VCaP (cell line): ENCODE measurements at regions not wholly inside any gene's neighbourhood (a gene's known extent, or its start where the extent isn't known, plus 50 kb on each side); places are given as distances from the start of the nearest gene placed in this dataset.

Experiments used
- H3K27ac ChIP-seq: fragments of 450-650 bp; 2 replicates; pipeline ENCODE4 v1.5.1; 2017
- CTCF ChIP-seq: fragments of 450-650 bp; conservative IDR thresholded peaks from 2 replicates; pipeline ENCODE4 v1.5.1; 2017; ENCODE audit warnings: mild to moderate bottlenecking, moderate library complexity

- H3K27ac ChIP-seq: no peak overlapping the region
- TF ChIP-seq CTCF: no peak
These were observed 233.2 kb upstream of the THSD7B start for GRCh38 chr2:136532171-136532570.

GRCh38 chr2:136531731-136532130 lies 233.6 kb upstream of the THSD7B start:
- H3K27ac ChIP-seq: no peak overlapping the region
- TF ChIP-seq CTCF: no peak

- TF ChIP-seq CTCF: no peak
- H3K27ac ChIP-seq: no peak overlapping the region
These were observed 235.2 kb upstream of the THSD7B start for GRCh38 chr2:136530146-136530545.

GRCh38 chr2:136527560-136527959 lies 237.8 kb upstream of the THSD7B start:
- no peak overlapping the region for H3K27ac ChIP-seq
- no peak for TF ChIP-seq CTCF

GRCh38 chr2:136522724-136523123 lies 242.6 kb upstream of the THSD7B start:
- TF ChIP-seq CTCF: no peak

GRCh38 chr2:136517716-136518115 lies 247.6 kb upstream of the THSD7B start:
- no peak for TF ChIP-seq CTCF
- no peak overlapping the region for H3K27ac ChIP-seq

More at GRCh38 chr2:136522724-136523123, 242.6 kb upstream of the THSD7B start:
- no peak overlapping the region for H3K27ac ChIP-seq

- no peak overlapping the region for H3K27ac ChIP-seq
- no peak for TF ChIP-seq CTCF
These were observed 255.1 kb upstream of the THSD7B start for GRCh38 chr2:136510244-136510643.

GRCh38 chr2:136505462-136505861 lies 259.9 kb upstream of the THSD7B start:
- no peak for TF ChIP-seq CTCF
- H3K27ac ChIP-seq: no peak overlapping the region
